HG03064 (cell line): ENCODE measurements at regions not wholly inside any gene's neighbourhood (a gene's known extent, or its start where the extent isn't known, plus 50 kb on each side); places are given as distances from the start of the nearest gene placed in this dataset.
"Not testable (repeated sequence)": the region's sequence is repeated elsewhere in the genome, so short reads cannot be mapped to it uniquely, and the experiment has no call there.

Experiments used
- ATAC-seq: cut with Tn5 transposase; IDR thresholded peaks from one replicate; pipeline ENCODE4 v1.9.1; 2021; ENCODE audit warnings: low read depth; ENCODE audit not compliant: unreplicated experiment

DNA sequence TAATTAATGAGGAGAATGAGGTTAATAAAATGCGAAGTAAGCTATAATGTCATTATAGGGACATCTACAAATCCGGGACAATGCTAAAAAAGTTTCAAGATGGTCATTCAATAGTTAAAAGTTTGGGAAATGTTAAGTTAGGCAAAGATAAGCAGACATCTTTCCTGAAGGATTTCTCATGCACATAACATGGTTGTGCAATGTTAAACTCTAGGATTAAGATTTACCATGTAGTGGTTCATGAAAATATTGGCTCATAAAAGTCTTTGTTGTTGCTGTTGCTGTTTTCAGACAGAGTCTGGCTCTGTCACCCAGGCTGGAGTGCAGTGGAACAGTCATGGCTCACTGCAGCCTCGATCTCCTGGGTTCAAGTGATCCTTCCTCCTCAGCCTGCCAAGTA is 751.5 kb upstream of the CCDC179 start:
- ATAC-seq: no peak

DNA sequence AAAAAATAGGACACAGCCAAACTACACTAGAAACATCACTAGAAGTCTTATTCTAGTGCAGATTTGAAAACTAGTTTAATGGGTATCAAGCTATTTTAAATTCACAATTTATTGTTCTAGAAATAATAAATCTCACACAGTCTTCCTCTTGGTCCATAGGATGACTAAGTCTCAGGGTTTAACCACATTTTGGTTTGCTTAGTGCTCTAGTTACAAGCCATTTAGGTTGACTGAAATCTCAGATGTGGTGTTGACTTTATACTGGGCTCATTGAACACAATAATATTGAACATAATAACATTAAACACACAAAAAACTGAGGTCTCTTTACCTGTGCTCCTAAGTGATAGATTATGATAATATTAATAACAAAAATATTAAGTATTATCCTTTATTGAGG is 760.3 kb upstream of the CCDC179 start:
- ATAC-seq: no peak

DNA sequence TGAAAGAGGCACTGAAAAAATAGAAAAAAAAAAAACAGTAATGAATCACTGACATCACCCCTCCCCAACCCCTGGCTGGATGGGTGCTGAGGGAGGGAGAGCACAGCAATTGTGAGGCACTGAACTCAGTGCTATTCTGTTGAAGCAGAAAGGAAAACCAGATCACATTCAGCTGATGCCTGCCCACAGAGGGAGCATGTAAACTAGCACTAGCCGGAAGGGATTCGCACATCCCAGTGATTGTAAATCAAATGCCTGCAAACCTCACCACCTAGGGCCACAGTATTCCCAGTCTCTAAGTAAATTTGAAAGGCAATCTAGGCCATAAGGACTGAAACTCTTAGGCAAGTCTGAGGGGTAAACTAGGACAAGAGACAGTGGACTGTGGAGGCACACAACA is 772.0 kb upstream of the CCDC179 start:
- no peak for ATAC-seq

DNA sequence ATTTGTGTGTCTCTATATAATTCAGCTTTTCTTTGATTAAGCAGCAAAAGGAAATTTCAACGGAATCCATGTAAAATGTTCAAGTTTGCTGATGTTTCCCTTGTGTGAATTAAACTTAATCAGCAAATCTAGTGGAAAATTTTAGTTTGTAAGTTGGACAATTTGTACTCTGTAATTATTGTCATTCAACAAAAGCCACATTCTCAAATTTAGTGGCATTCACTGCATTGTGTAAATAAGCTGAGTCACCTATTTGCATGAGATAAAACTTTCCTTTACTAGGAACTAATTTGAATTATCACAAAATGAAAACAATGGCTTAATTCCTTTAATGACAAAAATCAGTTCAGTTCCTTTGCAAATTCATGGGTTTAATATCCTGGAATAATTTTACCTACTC is 784.2 kb upstream of the CCDC179 start:
- ATAC-seq: no peak

DNA sequence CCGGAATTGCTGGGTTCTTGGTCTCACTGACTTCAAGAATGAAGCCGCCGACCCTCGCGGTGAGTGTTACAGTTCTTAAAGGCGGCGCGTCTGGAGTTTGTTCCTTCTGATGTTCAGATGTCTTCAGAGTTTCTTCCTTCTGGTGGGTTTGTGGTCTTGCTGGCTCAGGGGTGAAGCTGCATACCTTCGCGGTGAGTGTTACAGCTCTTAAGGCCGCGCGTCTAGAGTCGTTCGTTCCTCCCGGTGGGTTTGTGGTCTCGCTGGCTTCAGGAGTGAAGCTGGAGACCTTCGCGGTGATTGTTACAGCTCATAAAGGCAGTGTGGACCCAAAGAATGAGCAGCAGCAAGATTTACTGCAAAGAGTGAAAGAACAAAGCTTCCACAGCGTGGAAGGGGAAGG is 792.1 kb upstream of the CCDC179 start:
- not testable (repeated sequence) for ATAC-seq

DNA sequence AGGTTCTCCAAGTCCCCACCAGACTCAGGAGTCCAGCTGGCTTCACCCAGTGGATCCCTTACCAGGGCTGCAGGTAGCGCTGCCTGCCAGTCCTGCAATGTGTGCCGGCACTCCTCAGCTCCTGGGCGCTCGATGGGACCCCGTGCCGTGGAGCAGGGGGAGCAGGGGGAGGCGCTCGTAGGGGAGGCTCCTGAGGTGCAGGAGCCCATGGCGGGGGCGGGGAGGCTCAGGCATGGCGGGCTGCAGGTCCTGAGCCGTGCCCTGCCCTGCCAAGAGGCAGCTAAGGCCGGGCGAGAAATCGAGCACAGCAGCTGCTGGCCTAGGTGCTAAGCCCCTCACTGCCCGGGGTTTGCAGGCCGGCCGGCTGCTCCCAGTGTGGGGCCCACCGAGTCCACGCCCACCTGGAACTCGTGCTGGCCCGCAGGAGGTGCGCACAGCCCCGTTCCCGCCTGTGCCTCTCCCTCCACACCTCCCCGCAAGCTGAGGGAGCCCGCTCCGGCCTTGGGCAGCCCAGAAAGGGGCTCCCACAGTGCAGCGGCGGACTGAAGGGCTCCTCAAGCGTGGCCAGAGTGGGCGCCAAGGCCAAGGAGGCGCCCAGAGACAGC is 792.9 kb upstream of the CCDC179 start:
- no peak for ATAC-seq

DNA sequence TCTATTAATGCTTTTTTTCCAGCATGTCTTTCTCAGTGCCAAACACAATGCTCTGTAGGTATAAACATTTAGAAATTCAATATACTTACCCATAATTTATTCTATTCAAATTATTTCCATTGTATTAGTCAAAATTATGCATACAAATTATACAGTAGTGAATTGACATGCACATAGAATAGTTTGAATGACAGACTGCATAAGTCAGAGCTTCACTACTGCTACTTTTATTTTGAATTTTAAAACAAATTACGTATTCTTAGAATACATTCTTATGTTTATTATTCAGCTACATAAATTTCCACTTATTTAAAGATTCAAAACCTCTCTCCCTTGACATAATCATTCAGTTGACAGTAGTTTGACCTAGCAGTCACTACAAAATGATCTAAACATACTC is 808.0 kb upstream of the CCDC179 start:
- no peak for ATAC-seq

DNA sequence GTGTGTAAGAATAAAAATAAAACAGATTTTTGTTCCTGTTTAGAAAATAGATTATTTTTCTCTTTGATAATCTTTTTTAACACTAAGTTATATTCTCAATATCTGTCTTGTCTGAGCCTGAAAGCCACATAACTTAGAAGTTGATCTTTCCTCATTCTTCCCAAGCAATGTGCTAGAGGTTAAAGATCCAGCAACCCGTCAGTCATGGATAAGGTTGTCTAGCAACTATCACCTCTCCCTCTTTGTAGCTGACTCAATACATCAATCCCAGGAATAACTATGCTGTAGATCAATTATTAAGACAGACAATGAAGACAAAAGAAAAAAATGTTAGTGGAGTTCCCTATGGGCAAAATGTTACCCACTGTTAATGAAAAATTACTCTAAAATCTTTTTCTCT is 813.1 kb upstream of the CCDC179 start:
- ATAC-seq: no peak

DNA sequence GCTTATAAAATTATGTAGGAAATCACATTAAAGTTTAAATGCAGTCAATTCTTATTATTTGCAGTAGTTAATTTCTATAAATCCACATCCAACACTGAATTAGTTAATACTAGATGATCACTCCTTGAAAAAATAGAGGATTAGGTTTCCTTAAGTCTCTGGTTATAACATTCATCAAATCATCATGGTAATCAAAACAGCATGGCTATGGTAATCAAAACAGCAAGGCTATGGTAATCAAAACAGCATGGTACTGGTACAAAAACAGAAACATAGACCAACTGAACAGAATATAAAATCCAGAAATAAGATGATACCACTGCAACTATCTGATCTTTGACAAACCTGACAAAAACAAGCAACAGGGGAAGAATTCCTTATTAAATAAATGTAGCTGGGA is 814.6 kb upstream of the CCDC179 start:
- ATAC-seq: no peak

DNA sequence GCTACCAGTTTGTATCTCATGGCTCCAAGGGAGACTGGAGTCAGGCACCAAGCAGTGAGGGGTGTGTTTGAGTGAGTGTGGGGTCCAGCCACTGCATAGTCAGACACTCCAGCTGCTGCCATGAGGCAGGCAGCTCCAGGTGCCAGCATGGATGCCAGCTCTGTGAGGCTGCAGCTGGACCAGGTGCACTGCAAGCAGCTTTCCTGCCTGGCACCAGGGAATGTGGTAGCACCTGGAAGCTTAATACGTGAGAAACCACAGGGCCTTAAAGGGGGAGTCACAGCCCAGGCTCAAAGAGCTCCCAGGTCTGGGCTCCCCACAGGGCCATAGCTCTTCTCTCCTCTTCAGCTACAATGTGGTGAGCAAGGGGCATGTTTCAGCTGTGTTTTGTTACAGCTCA is 817.8 kb upstream of the LUZP2 start:
- ATAC-seq: no peak

DNA sequence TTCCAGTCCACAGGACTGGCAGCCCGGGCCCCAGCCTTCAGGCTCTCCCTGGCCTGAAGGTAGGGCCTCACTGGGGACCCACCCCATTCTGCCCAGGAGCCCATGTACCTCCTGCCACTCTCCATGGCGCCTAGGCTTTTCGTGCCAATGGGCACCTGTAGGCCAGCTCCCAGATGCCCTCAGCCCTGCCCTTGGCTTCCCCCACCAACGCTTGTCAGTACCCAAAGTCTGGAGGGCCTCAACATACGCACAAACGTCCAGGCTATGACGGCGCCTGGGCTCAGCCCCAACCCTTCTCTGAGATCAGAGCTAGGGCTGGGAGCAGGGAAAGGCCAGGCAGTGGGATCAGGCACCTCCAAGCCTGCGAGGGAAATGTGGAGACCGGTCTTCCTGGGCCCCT is 816.9 kb upstream of the LUZP2 start:
- ATAC-seq: no peak

DNA sequence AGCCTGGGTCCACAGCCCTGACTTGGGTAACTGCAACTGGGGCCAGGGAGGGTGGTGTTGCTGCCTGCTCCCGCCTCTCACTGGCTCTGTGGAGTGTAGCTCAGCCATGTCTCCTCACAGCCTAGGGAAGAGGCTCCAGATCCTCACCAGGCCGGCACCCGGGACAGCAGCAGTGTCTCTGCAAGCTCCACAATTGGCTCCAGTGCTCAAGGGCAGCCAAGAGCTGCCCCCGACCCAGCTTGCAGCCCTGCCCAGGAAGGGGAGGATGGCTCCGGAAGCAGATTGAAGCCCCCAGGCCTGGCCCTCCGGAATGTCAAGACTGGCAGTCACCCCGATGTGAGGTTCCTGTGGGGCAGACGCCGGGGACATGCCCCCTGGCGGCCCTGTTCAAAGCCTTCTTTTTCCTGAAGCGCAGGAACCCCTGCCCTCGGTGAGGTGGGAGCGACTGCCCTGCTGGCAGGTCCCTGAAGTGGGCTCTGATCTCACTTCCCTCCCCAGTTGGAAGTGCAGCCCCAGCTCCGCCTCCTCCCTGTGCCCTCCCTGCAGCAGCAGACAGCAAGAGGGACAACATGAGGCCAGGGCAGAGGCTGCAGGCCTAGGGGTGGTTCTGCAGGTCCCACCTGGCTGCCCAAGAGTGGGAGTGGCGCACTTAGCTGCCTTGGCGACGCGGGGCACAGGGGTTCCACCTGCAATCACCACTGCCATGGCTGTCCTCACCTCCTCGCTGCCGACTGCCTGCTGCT is 816.2 kb upstream of the LUZP2 start:
- no peak for ATAC-seq

DNA sequence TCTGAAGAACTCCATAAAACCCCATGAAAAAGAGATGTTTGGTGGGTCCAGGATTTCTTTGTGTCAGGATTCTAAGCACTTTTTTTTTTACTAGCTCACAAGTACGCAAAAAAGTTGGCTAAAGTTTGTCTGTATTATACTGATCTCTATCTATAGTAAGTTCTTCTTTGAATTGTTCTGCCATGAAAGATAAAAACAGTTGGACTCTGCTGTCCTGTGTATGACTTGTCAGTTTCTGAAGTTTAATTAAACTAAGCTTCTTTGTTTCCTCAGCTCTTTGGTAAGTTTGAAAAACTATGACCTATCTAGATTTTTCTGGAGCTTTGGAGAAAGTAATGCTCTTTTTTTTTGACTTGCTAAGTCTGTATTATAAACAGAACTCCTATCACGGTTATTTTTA is 812.2 kb upstream of the LUZP2 start:
- no peak for ATAC-seq

DNA sequence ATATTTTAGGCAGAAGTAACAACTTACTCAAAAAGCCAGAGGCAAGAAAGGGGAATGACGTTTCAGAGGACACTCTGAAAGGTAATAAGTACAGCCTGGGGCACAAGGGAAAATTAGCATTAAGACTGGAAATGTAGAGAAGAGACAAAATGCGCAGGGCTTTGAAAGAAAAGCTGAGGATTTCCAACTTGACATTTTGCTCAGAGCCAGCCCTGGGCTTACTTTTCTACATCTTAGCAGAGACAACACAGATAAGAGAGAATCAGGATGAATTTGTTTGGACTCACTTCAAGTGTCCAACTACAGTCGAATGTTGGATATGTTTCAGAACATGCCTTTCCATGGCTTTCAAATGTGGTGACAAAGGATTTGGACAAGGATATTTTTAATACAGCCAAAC is 808.9 kb upstream of the LUZP2 start:
- no peak for ATAC-seq

DNA sequence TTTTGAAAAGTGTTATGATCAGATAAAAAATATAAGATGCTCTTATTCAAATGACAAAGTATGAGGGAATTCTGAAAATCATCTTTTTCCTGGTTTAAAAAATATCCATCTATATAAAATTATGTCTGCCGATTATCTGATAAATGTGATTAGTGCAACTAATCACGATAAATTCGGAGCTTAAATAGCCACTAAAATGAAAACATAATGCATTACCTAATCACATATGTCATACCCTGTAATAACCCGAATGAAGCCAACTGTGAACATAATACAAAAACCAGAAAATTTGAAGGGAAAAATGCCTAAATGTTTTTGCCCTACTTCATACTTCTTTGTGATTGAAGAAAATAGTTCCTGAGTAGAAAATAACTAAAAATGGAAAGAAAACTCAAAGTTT is 808.4 kb upstream of the LUZP2 start:
- ATAC-seq: no peak

DNA sequence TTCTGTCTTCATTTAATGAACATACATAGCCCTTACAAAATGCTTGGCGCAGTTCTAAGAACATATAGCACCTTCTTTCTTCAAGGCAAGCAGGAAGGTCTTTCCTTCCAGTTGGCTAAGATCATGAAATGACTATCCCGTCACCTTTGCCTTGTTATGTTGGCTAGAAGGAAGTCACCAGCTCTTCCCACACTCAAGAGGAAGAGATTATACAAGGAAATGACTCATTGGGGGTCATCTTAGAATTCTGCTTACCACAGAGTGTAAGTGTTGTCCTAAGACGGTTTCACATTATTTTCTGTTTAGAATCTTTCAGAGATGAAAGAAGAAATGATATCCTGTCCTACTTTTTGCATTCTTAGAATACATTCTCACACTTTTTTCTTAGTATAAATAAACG is 808.0 kb upstream of the LUZP2 start:
- ATAC-seq: no peak

DNA sequence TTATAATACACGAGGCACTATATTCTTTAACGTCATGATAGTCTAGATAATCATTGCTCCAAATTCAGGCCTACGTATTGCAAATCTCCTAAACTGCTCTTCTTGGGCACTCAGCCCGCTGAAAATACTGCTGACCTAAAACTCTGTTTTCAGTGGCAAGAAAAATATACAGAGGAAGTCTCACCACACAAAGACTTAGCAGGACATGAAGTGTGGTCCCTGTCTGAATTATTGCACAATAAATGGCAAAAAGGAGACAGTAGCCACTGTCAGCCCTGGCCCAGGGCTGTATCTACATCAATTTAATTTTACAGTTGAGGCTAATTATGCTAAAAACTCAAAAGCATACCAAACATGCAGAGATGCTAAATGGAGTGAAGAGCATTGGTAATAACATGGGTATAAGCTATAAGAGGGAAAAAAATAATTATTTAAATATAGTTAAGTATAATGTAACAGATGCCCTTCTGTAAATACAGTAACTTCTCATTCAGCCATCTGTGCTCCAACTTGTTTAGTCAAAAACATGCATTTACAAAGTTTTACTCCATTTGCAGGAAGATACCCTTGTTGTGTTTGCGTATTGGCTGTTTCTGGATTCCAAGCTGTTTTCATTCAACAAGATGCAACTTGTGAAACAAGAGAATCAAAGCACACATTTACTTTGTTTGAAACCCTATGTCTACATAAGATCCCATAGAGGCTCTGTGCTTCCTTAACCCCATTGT is 800.0 kb upstream of the LUZP2 start:
- no peak for ATAC-seq

DNA sequence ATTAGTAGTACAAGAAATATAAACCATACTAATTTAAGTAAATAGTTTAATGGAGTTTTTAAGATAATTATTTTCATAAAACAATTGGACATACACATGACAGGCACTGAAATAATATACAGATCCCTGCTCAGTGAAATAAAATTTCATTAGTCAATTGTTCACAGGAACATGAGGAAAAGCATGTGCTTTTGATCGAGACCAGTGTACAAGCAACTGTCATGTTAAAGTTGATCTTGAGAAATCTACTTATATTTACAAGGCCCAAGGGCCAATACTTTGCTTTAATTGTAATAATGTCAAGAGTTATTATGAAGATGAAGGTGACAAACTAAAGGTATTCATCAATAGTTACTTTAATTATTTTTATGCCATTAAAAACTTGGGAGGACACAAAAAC is 792.7 kb upstream of the LUZP2 start:
- ATAC-seq: no peak

DNA sequence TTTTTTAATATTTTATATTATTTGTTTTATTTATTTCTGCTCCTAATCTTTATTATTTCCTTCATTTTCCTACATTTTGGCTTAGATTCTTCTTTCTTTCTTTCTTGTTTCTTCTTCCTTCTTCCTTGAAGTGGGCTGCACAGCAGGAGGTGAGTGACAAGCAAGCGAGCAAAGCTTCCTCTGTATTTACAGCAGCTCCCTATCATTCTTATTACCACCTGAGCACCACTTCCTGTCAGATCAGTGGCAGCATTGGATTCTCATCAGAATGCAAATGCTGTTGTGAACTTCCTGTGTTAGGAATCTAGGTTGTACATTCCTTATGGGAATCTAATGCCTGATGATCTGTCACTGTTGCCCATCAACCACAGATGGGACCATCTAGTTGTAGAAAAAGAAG is 784.9 kb upstream of the LUZP2 start:
- no peak for ATAC-seq

DNA sequence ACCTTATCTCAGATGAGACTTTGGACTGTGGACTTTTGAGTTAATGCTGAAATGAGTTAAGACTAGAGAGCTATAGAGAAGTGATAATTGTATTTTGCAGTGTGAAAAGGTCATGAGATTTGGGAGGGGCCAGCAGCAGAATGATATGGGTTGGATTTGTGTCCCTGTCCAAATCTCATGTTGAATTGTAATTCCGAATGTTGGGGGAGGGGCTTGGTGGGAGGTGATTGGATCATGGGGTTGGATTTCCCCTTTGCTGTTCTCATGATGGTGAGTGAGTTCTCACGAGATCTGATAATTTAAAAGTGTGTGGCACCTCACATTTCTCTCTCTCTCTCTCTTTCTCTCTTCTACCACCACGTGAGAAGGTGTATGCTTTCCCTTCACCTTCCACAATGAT is 777.8 kb upstream of the LUZP2 start:
- ATAC-seq: no peak

DNA sequence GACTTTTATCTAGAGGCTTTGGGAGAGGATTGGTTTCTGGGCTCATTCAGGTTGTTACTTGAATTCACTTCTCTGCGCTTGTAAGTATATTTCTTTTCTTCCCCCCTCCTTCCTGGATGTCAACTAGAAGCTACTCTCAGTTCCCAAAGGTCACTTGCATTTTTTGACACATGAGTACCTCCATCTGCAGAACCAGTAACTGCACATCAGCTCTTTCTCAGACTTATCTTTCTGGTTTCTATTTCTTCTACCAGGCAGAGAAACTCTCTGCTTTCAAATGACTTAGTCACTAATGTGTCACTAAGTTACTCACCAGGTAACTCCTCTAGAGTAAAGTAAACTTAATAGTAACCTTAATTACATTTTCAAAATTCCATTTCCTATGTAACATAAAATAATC is 773.0 kb upstream of the LUZP2 start:
- ATAC-seq: no peak

DNA sequence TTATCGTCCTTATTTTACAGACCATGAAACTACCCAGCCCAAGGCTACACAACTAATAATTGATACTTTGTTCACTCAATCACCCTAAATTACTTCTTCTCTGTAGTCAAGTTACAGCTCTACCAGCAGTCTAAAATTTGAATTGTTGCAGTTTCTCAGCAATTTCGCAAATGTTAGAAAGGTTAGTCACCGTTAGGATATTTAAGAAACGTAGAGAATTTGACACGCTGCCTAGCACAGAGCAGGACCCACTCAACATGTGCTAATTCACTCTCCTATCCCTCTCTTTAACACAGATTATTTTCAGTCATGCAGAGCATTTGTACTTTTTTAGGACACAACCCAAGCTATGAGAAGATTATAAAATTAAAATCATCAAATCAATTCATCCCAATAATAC is 771.1 kb upstream of the LUZP2 start:
- no peak for ATAC-seq
